ENCODE measurements at regions not wholly inside any gene's neighbourhood (a gene's known extent, or its start where the extent isn't known, plus 50 kb on each side); places are given as distances from the start of the nearest gene placed in this dataset.
"Not testable (repeated sequence)": the region's sequence is repeated elsewhere in the genome, so short reads cannot be mapped to it uniquely, and the experiment has no call there.

GRCh38 chr17:71024172-71024571, 854.8 kb downstream of the KCNJ2 start:
- Histone ChIP-seq H3K9me3 (no peaks in the 10 kb centered on the region), H3K36me3 (no peaks in the 10 kb centered on the region), H3K27ac (no peak overlapping the region), H3K27me3 (no peaks in the 10 kb centered on the region), H3K4me3 (no peak overlapping the region), H3K4me1 (no peaks in the 10 kb centered on the region)
- DNase-seq = no peak
- intact Hi-C loops (cut with DNase I; ENCODE audit: low total_unique reads) = no loop called here
- TF ChIP-seq POLR2A (IDR thresholded peaks at IDR 0.05) (no peak), CTCF (IDR thresholded peaks at IDR 0.05) (no peak)

- intact Hi-C loops (cut with DNase I; ENCODE audit: low total_unique reads) = no loop called here
- Histone ChIP-seq H3K27ac (no peak overlapping the region), H3K36me3 (no peaks in the 10 kb centered on the region), H3K27me3 (no peaks in the 10 kb centered on the region), H3K4me1 (no peaks in the 10 kb centered on the region), H3K9me3 (no peaks in the 10 kb centered on the region), H3K4me3 (no peak overlapping the region)
- no peak for DNase-seq
- TF ChIP-seq CTCF (IDR thresholded peaks at IDR 0.05) = no peak
- no peak for TF ChIP-seq POLR2A (IDR thresholded peaks at IDR 0.05)
These were observed 855.6 kb downstream of the KCNJ2 start for GRCh38 chr17:71024969-71025368.

GRCh38 chr17:71029246-71029645, 859.9 kb downstream of the KCNJ2 start:
- H3K4me3 ChIP-seq = no peak overlapping the region
- no peaks in the 10 kb centered on the region for H3K27me3 ChIP-seq
- DNase-seq = no peak
- H3K27ac ChIP-seq = no peak overlapping the region
- H3K9me3 ChIP-seq = no peaks in the 10 kb centered on the region
- intact Hi-C loops (cut with DNase I; ENCODE audit: low total_unique reads) = no loop called here
- no peaks in the 10 kb centered on the region for H3K36me3 ChIP-seq
- TF ChIP-seq CTCF (IDR thresholded peaks at IDR 0.05) (no peak), POLR2A (IDR thresholded peaks at IDR 0.05) (no peak)
- no peaks in the 10 kb centered on the region for H3K4me1 ChIP-seq

GRCh38 chr17:71031286-71031685, 862.0 kb downstream of the KCNJ2 start:
- H3K9me3 ChIP-seq; H3K4me3 ChIP-seq; intact Hi-C loops (cut with DNase I; ENCODE audit: low total_unique reads); H3K27me3 ChIP-seq; H3K27ac ChIP-seq; H3K36me3 ChIP-seq; DNase-seq; H3K4me1 ChIP-seq: not testable (repeated sequence)

GRCh38 chr17:71032746-71033273, 863.5 kb downstream of the KCNJ2 start:
- no peak overlapping the region for H3K27ac ChIP-seq
- no peak for DNase-seq
- intact Hi-C loops (cut with DNase I; ENCODE audit: low total_unique reads) = no loop called here
- H3K27me3 ChIP-seq = no peaks in the 10 kb centered on the region
- H3K36me3 ChIP-seq = no peaks in the 10 kb centered on the region
- no peaks in the 10 kb centered on the region for H3K9me3 ChIP-seq
- TF ChIP-seq CTCF (IDR thresholded peaks at IDR 0.05) (no peak), POLR2A (IDR thresholded peaks at IDR 0.05) (no peak)
- H3K4me1 ChIP-seq = no peaks in the 10 kb centered on the region
- H3K4me3 ChIP-seq = no peak overlapping the region

GRCh38 chr17:71033336-71033735, 864.0 kb downstream of the KCNJ2 start:
- Histone ChIP-seq H3K36me3 (no peaks in the 10 kb centered on the region), H3K9me3 (no peaks in the 10 kb centered on the region), H3K27me3 (no peaks in the 10 kb centered on the region), H3K4me1 (no peaks in the 10 kb centered on the region), H3K27ac (no peak overlapping the region), H3K4me3 (no peak overlapping the region)
- intact Hi-C loops (cut with DNase I; ENCODE audit: low total_unique reads) = no loop called here
- TF ChIP-seq CTCF (IDR thresholded peaks at IDR 0.05) (no peak), POLR2A (IDR thresholded peaks at IDR 0.05) (no peak)
- no peak for DNase-seq

Measured in uterus (tissue), 3 donors.